ENCODE measurements at regions not wholly inside any gene's neighbourhood (a gene's known extent, or its start where the extent isn't known, plus 50 kb on each side); places are given as distances from the start of the nearest gene placed in this dataset.

DNA sequence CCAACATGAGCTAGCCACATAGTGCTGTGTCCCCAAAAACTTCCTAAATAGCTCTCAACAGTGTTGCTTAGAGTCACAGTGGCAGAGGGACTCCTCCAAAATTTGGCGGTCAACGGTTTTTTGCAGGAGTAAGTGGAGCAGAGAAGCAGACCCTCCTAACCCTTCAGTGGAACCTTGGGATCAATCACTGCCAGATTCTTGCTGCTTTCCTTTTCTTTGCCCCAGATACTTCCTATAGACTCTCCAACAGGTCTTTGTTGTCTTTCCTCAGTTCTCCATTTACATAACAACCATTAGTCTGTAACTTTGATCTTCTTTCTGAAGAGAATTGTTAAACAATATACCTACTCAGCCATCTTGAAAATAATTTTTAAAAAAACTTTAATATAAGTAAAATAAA, 556.1 kb downstream of the BRINP3 start:
- ATAC-seq (ENCODE audit: low FRiP score) (no peak), DNase-seq (ENCODE audit: low spot score) (no peak)
- TF ChIP-seq, protein P1, sequence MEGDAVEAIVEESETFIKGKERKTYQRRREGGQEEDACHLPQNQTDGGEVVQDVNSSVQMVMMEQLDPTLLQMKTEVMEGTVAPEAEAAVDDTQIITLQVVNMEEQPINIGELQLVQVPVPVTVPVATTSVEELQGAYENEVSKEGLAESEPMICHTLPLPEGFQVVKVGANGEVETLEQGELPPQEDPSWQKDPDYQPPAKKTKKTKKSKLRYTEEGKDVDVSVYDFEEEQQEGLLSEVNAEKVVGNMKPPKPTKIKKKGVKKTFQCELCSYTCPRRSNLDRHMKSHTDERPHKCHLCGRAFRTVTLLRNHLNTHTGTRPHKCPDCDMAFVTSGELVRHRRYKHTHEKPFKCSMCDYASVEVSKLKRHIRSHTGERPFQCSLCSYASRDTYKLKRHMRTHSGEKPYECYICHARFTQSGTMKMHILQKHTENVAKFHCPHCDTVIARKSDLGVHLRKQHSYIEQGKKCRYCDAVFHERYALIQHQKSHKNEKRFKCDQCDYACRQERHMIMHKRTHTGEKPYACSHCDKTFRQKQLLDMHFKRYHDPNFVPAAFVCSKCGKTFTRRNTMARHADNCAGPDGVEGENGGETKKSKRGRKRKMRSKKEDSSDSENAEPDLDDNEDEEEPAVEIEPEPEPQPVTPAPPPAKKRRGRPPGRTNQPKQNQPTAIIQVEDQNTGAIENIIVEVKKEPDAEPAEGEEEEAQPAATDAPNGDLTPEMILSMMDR (IDR thresholded peaks at IDR 0.05) = no peak

DNA sequence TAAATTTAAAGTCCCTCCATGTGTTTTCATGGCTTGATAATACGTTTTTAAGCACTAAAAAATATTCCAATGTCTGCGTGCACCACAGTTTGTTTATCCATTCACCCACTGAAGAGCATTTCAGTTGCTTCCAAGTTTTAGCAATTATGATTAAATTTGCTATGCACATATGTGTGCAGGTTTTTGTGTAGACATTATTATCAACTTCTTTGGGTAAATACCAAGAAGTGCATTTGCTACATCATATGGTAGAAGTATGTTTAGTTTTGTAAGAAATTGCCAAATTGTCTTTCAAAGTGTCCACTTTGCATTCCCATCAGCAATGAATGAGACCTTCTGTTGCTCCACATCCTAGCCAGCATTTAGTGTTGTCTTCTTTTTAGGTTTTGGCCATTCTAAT, 550.0 kb downstream of the BRINP3 start:
- TF ChIP-seq, protein P1 (IDR thresholded peaks at IDR 0.05) = no peak
- DNase-seq (ENCODE audit: low spot score) = no peak
- ATAC-seq (ENCODE audit: low FRiP score) = no peak

DNA sequence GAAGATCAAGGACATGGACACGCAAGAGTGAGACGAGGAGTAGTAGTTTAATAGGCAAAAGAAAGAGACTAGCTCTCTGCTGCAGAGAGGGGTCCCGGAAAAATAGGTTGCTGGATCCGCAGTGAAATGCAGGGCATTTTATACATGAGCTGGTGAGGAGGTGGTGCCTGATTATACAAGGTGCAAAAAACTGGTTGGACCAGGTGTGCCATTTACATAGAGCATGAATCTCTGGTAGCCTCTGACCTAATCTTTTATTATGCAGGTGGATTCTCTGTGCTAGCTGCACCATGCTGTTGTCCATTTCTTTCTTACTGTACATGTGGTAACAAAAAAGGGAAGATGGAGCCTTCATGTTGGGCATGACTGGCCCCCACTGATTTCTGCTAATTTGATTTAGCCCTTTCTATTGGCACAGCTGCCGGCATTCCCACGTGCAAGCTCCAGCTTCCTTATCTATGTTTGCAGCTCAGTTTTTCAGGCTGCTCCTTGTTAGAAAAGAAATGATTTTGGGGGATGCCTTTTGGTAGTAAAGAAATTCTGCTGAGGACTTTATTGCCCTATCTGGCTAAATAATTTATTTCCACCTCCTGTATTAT, 548.1 kb downstream of the BRINP3 start:
- ATAC-seq (ENCODE audit: low FRiP score) (no peak), DNase-seq (ENCODE audit: low spot score) (no peak)
- TF ChIP-seq, protein P1 (IDR thresholded peaks at IDR 0.05) = no peak

DNA sequence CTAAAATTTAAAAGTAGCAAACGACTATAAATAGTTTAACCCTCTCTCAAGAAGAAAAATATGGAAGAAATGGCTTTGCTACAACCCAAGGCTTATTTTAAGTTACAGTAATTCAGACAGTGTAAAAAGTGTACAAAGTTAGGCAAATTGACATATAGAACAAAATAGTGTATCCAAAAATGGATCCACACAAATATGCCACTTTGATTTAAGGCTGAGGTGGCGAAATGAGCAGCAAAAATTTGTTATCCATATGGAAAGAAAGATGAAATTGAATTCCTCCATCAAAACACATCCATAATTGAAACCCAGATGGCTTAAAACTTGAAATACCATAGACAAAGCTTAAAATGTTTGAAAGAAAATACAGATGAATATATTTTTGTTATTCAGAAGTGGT, 540.8 kb downstream of the BRINP3 start:
- DNase-seq (ENCODE audit: low spot score) (no peak), ATAC-seq (ENCODE audit: low FRiP score) (no peak)
- TF ChIP-seq, protein P1 (IDR thresholded peaks at IDR 0.05) = no peak

DNA sequence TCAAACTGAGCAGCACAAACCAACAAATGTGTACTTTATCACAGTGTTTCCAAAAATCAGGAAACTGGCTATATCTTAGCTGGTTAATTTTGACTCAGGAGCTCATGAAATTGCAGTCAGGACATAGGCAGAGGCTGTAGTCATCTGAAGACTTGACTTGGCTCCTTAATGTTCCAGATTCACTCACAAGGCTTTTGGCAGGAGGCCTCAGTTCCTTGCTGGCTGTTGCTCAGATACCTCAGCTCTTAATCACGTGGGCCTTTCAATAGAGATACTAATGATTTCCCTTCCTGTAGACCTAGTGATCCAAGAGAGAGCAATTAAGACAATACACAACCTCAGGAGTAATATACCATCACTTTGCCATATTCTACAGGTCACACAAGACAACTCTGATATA, 537.7 kb downstream of the BRINP3 start:
- DNase-seq (ENCODE audit: low spot score) = no peak
- TF ChIP-seq, protein P1 (IDR thresholded peaks at IDR 0.05) = no peak
- no peak for ATAC-seq (ENCODE audit: low FRiP score)

DNA sequence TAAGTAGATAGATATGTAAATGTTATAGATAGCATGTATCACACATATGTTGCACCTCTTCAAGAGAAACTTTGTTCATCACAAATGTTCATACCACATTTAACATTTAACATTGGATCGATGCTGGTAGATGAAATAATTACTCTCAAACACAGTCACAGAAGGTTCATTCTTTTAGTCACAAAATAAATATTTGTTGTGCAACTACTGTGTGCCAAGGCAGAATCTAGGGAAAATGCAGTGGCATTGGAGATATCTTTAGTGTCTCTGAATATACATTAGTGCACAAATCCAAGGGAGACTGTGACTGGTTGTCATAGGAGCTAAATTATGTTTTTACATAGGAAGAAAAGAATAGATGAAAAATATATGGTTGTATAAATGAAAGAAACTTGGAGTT, 535.7 kb downstream of the BRINP3 start:
- TF ChIP-seq, protein P1 (IDR thresholded peaks at IDR 0.05) = no peak
- DNase-seq (ENCODE audit: low spot score) = no peak
- ATAC-seq (ENCODE audit: low FRiP score) = no peak

DNA sequence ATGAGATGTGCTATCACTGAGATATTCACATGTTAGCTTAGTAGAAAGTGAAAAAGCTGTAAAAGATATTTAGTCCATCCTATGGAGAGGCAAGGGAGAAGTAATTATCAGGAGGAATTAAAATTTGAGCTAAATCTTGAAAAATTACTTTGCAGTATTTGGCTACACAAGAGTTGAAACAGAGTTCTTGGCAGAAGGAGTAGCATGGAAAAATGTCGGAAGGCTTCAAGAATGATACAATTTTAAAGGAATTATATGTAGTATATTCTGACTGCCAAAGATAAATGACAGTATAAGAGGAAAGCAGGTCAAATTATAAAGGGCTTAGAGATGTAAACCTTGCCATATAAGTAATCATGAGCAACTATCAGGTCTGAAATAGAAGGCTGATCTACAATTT, 518.9 kb downstream of the BRINP3 start:
- TF ChIP-seq, protein P1 (IDR thresholded peaks at IDR 0.05) = no peak
- ATAC-seq (ENCODE audit: low FRiP score) (no peak), DNase-seq (ENCODE audit: low spot score) (no peak)

Measured in omental fat pad (tissue), 3 donors.